ENCODE measurements at regions not wholly inside any gene's neighbourhood (a gene's known extent, or its start where the extent isn't known, plus 50 kb on each side); places are given as distances from the start of the nearest gene placed in this dataset.

- no peak overlapping the region for H3K9ac ChIP-seq (ENCODE audit: low read length)
- CTCF ChIA-PET, result interaction anchor here (1.1 kb wide), 1 partner anchor 9 kb away, joined by 6 read pairs; no protein-coding TSS in a partner anchor
- TF ChIP-seq EZH2 (IDR thresholded peaks at IDR 0.05; ENCODE audit: borderline replicate concordance, insufficient read depth, low read depth, low read length, poor library complexity, severe bottlenecking), result no peak
- TF ChIP-seq CTCF (IDR thresholded peaks at IDR 0.05), result no peak
- DNase-seq, result no peak
- H3K79me2 ChIP-seq (ENCODE audit: control insufficient read depth, insufficient read depth, low read length), result no peaks in the 10 kb centered on the region
- Mint-ChIP-seq H3K27me3 (peaks cover 25% of the 10 kb centered on the region), H3K4me1 (no peaks in the 10 kb centered on the region), H3K4me3 (no peak overlapping the region), H3K27ac (no peak overlapping the region), H3K9me3 (ENCODE audit: insufficient read depth) (no peaks in the 10 kb centered on the region)
- POLR2A ChIA-PET, result no interaction called here
- no peak overlapping the region for H3K4me2 ChIP-seq (replicated peaks; ENCODE audit: low read depth, low read length, poor library complexity, severe bottlenecking)
- no peaks in the 10 kb centered on the region for H4K20me1 ChIP-seq (ENCODE audit: control insufficient read depth, insufficient read depth, low read length, poor library complexity, severe bottlenecking)
- no peak for ATAC-seq (ENCODE audit: low read depth)
- WGBS (ENCODE audit: insufficient coverage), result 83% methylated on average over 4 of the region's 6 CpGs
- no peaks in the 10 kb centered on the region for H3K9me3 ChIP-seq (ENCODE audit: control extremely low read depth in 1 of 3, control insufficient read depth in 2 of 3, insufficient read depth in 1 of 3, low read length in 2 of 3)
- H3K27ac ChIP-seq (ENCODE audit: low read length in 2 of 2), result no peak overlapping the region
- peaks cover 0 to 3% (median under 1%) of the 10 kb centered on the region in 4 experiments for H3K27me3 ChIP-seq (replicated peaks in 1 of 4; ENCODE audit: control extremely low read depth in 1 of 4, control insufficient read depth in 3 of 4, insufficient read depth in 4 of 4, low read length in 3 of 4)
- H3K36me3 ChIP-seq (replicated peaks in 1 of 2; ENCODE audit: control extremely low read depth in 1 of 2, control insufficient read depth in 1 of 2, extremely low read depth in 1 of 2, insufficient read depth in 2 of 2, low read length in 1 of 2), result no peaks in the 10 kb centered on the region
- no peaks in the 10 kb centered on the region for H3K4me1 ChIP-seq (ENCODE audit: control insufficient read depth in 2 of 2, insufficient read depth in 2 of 2, low read length in 2 of 2)
- no peak overlapping the region for H3K4me3 ChIP-seq (ENCODE audit: control extremely low read depth in 1 of 5, extremely low read depth in 1 of 5, insufficient read depth in 1 of 5, low read depth in 2 of 5, low read length in 4 of 5)
- H2AFZ ChIP-seq (ENCODE audit: insufficient read depth, low read depth, low read length, poor library complexity, severe bottlenecking), result no peak overlapping the region
- intact Hi-C loops (cut with micrococcal nuclease), result no loop called here
Observed at GRCh38 chr1:48102766-48103165, 105.6 kb upstream of the TRABD2B start.

- Histone ChIP-seq H3K79me2 (ENCODE audit: control insufficient read depth, insufficient read depth, low read length) (no peaks in the 10 kb centered on the region), H3K4me1 (ENCODE audit: control insufficient read depth in 2 of 2, insufficient read depth in 2 of 2, low read length in 2 of 2) (peaks cover 0 to under 1% of the 10 kb centered on the region in 2 donors), H3K27me3 (replicated peaks in 1 of 4; ENCODE audit: control extremely low read depth in 1 of 4, control insufficient read depth in 3 of 4, insufficient read depth in 4 of 4, low read length in 3 of 4) (peaks cover 0 to 5% (median 2%) of the 10 kb centered on the region in 4 experiments), H3K4me3 (ENCODE audit: control extremely low read depth in 1 of 5, extremely low read depth in 1 of 5, insufficient read depth in 1 of 5, low read depth in 2 of 5, low read length in 4 of 5) (no peak overlapping the region), H3K27ac (ENCODE audit: low read length in 2 of 2) (no peak overlapping the region), H3K9me3 (ENCODE audit: control extremely low read depth in 1 of 3, control insufficient read depth in 2 of 3, insufficient read depth in 1 of 3, low read length in 2 of 3) (no peaks in the 10 kb centered on the region), H2AFZ (ENCODE audit: insufficient read depth, low read depth, low read length, poor library complexity, severe bottlenecking) (no peak overlapping the region), H4K20me1 (ENCODE audit: control insufficient read depth, insufficient read depth, low read length, poor library complexity, severe bottlenecking) (no peaks in the 10 kb centered on the region), H3K36me3 (replicated peaks in 1 of 2; ENCODE audit: control extremely low read depth in 1 of 2, control insufficient read depth in 1 of 2, extremely low read depth in 1 of 2, insufficient read depth in 2 of 2, low read length in 1 of 2) (no peaks in the 10 kb centered on the region), H3K4me2 (replicated peaks; ENCODE audit: low read depth, low read length, poor library complexity, severe bottlenecking) (no peak overlapping the region), H3K9ac (ENCODE audit: low read length) (no peak overlapping the region)
- H3K9me3 Mint-ChIP-seq (ENCODE audit: insufficient read depth), result no peaks in the 10 kb centered on the region
- TF ChIP-seq EZH2 (IDR thresholded peaks at IDR 0.05; ENCODE audit: borderline replicate concordance, insufficient read depth, low read depth, low read length, poor library complexity, severe bottlenecking) (no peak), CTCF (IDR thresholded peaks at IDR 0.05) (no peak)
- no peak overlapping the region for H3K4me3 Mint-ChIP-seq
- H3K27ac Mint-ChIP-seq, result no peak overlapping the region
- intact Hi-C loops (cut with micrococcal nuclease), result no loop called here
- WGBS (ENCODE audit: insufficient coverage), result 89% methylated on average over 8 of the region's 10 CpGs
- DNase-seq (no peak), ATAC-seq (ENCODE audit: low read depth) (no peak)
- ChIA-PET POLR2A (no interaction called here), CTCF (no interaction called here)
- H3K27me3 Mint-ChIP-seq, result peaks cover 39% of the 10 kb centered on the region
- H3K4me1 Mint-ChIP-seq, result peaks cover under 1% of the 10 kb centered on the region
Observed at GRCh38 chr1:48099072-48099773, 102.0 kb upstream of the TRABD2B start.
